ENCODE measurements at regions not wholly inside any gene's neighbourhood (a gene's known extent, or its start where the extent isn't known, plus 50 kb on each side); places are given as distances from the start of the nearest gene placed in this dataset.
"Not testable (repeated sequence)": the region's sequence is repeated elsewhere in the genome, so short reads cannot be mapped to it uniquely, and the experiment has no call there.

DNA sequence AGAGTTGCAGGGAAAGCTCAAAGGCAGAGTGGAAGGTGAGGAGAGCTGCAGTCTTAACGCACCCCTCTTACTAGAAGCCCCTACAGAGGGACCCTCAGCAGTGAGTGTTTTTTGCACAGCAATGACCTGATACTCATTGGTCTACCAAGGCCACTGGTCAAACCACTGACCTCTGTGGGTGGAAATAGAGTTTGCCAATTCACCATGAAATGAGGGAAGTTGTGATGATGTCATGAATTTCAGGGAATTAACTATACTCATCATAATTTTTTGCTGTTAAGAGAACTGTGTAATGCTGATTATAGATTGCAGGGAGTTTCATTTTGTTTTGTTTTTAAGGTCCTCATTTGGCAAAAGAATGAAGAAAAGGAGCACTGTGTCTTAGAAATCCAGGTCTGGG is 101.7 kb upstream of the SMAD3 start:
- DNase-seq = no peak

DNA sequence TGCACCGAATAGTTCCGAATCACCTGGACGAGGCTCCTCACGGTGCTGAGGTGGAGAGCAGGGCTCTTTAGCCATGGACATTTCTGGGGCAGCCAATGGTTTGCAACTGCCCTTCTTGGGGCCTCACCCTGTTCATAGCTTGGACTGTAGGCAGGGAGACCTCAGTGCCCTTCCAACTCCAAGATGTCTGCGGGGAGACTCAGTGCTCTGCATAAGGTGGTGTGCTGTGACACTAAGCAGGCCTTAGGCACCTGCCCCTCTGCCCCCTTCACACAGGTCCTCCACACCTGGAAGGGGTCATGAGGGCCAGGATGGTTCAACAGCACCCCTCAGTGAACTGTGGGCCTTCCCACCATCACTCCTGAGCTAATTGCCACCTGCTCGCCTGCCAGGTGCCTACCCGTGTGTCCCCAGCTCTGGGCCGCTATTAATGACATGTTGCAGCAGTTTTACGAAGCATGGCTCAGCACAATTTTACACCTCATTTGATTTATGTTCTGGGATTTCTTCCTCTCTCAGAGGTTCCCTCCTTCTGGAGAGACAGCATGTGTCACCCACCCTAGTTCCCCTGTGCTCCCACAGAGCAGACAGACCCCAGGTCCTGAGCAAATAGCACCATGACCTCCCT is 101.2 kb upstream of the SMAD3 start:
- DNase-seq = no peak

DNA sequence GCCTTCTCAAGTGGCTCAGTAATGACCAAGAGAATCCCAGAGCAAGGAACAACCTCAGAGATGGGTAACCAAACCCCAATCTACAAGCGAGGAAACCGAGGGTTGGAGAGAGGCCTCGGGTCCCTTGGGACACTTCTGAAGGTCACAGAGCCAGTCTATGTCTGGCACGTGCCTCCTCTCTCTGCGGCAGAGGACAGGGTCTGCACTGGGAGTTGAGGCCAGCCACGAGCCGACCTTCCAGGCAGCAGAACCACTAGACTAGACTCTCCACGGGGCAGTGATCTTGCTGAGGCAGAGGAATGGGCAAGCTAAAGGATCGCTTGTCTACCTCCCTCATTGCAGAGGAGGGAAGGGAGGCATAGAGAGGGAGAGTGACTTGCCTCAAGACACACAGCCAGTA is 100.6 kb upstream of the SMAD3 start:
- DNase-seq = no peak

DNA sequence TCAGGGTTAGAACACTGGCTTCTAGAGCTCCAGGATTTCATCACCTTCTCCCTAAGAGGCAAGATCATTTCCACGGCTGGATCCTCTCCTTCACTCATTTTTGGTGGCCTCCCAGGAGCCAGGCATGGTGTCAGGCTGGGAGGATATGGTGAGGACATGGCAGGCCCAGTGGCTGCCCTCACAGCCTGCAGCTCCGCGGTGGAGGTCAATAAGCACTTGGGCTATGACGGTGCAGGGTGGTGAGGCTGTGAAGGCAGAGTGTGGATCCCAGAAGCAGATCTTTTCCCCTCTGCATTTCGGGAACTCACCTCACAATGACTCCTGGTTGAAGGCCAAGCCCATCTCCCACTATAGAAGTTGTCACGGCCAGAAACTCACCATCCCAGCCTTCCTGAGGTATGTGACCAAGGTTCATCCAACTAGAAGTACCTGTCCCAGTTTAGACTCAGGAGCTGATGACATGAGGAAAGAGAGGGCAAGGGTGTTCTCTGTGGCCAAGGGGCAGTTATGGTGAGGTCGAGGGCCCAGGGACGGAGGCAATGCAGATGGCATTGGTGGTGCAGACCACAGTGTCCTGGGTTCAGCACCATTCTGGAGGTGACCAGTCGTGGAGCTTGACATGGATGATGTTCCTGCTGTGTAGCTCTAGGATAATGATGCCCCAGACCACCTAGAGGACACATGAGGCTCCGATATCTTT is 100.1 kb upstream of the SMAD3 start:
- no peak for DNase-seq

DNA sequence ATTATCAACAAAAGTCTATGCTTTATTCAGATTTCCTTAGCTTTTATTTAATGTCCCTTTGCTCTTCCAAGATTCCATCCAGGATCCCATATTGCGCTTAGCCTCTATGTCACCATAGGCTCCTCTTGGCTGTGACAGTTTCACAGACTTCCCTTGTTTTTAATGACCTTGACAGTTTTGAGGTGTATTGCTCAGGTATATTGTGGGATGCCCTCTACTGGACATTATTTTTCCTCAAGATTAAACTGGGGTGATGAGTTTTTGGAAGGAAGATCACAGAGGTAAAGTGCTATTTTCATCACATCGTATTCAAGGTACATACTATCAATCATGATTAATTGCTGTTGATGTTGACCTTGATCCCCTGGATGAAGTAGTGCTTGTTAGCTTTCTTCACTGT is 99.1 kb upstream of the SMAD3 start:
- no peak for DNase-seq

DNA sequence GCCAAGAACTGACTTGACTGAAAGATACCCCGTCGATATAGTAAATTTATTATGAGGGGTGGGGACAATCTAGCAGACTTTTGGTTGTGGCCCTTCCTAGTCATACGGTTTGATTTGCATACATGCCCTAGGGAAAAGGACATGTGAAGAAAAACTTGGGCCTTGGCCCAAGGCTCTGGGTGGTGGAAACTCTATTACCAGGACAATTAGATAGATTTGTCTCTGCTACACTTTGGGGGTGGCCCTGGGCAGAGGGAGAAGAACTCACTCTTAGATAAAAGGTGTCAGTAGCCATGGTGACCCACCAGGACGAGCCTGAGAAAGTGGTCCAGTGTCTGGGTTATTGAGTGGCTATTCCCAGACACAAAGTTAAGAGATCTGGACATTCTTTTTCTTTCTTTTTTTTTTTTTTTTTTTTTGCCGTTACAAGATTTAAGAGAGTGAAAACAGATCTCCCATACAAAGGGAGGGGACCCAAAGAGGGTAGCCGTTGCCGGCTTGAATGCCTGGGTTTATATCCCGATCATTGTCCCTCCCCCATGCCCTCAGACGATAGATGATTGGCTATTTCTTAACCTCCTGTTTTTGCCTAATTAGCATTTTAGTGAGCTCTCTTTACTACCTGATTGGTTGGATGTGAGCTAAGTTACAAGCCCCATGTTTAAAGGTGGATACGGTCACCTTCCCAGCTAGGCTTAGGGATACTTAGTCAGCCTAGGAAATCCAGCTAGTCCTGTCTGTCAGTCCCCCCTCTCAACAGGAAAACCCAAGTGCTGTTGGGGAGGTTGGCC is 96.4 kb upstream of the SMAD3 start:
- DNase-seq = no peak

DNA sequence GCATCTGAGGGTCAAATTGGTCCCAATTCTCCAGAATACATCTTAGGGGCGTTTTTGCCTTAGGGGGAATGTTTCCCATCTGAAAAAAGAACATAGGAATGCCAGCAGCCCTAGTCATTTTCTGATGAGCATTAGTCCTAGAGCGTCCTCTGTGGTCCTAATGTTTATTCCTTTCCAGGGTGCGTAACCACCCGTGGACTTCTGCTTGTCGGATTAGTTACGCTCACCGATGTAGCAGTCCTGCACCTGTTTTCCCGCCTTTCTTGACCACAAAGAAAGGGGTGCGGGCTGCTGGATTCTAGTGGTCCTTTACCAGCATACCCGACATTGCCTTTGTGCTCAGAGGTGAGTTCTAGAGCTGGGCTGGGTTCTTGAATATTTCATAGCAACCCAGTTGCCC is 91.3 kb upstream of the SMAD3 start:
- DNase-seq = not testable (repeated sequence)

DNA sequence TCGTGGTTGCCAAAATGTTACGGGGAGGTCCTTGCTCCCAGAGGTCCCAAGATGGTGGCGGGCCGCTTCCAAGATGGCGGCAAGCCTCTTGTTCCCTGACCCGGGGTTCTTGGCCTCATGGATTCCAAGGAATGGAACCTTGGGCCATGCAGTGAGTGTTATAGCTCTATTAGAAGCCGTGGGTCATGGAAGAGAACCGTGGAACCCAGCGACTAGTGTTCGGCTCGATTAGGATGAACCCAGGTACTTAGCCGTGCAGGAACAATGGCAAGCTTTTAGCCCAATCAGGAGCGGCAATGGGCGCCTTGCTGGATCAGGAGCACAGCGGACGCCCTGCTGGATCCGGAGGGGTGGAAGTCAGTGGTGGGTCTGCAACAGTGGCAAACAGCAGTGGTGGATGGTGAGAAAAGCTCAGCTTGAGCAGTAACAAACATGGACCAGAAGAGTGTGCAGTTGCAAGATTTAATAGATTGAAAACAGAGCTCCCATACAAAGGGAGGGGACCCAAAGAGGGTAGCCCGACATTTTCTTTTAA is 89.2 kb upstream of the SMAD3 start:
- DNase-seq = not testable (repeated sequence)

DNA sequence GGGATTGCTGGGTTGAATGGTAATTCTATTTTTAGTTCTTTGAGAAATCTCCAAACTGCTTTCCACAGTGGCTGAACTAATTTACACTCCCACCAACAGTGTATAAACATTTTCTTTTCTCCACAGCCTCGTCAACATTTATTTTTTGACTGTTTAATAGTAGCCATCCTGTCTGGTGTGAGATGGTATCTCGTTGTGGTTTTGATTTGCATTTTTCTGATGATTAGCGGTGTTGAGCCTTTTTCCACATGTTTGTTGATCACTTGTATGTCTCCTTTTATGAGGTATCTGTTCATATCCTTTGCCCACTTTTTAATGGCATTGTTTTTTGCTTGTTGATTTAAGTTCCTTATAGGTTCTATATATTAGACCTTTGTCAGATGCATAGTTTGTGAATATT is 85.1 kb upstream of the SMAD3 start:
- not testable (repeated sequence) for DNase-seq

DNA sequence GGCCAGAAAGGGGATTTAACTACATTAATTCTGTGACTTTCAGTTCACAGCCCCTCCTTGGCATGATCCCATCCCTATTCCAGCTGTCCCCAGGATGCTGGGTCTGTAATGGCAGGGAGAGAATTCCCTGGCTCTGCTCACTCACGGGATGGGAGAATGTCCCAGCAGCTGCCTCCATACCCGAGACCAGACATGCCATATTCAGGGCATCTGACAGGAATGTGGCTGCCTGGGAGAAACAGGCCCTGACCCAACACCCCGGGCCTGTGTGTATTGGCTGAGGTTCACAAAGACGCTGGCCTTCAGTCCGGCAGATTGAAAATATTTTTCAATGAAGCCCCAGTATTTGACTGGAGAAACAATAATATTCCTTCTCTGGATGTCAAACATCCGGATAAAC is 83.6 kb upstream of the SMAD3 start:
- DNase-seq = no peak

DNA sequence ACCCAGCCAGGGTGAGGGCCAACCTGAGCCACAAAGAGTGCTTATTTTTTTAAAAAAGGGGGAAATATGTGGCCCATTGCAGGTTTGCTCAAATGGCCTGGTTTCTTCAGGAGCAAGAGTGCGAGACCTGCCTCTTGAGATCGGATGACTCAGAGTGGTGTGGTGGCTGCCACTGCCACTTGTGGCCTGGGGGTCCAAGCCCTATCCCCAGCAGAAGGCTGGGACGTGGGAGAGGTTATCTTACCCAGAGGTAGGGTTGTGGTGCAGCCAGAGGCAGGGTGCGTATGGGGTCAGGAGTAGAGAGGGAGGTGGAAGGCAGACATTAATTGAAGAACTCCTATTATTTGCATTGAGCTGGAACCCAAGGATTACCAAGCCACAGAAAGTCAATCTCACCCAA is 83.2 kb upstream of the SMAD3 start:
- DNase-seq = no peak

DNA sequence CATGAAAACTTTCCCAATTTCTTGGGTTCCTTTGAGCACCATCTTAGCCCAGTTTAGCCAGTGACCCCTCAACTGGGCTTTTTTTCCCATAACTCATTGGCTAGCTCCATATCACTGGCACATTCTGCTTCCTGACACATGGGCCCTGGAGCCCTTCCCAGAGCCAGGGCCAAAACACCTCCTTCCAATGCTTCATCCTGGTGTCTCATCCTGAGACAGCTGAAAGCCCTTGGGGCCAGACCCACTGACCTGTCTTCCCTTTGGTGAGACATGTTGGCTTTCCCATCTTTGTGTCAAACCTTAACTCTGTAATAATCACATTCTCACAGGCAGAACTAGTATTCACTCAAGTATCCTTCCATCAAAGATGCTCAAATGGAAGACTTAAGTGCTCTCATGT is 82.6 kb upstream of the SMAD3 start:
- no peak for DNase-seq

DNA sequence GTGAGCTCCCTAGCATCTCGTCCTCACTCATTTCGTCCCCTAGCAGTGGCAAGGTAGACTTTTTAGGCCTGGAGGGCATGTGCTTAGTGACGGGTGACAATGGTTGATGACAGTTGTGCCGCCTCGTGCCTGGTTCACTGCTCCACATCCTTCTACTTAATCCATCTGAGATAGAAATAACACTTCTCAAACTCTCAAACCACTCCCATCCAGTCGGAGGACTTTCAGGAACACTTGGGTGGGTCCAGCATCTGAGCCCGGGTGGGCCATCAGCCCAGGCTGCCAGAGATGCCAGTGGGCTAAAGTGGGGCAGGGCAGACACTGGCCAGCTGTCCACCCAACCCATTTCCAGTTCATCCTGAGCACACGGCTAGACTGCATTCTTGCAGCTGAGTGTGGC is 79.7 kb upstream of the SMAD3 start:
- DNase-seq = no peak

DNA sequence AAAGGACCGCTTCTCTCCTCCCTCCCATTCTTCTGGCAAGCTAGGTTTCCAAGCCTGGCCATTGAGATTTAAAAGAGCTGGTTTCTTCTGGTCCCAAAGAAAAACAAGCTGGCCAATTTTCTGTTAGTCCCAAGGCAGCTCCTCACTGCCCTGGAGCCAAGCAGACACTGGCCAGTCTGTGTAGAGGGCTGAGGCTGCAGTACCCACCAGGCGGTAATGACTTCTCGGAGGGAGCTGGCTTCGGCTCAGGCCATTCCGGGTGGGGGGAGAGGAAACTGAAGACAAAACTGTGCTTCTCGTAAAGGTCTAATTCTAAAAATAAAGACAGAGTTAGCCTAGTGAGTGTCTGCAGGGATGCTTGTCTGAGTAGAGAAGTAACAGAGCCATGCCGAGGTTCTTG is 78.5 kb upstream of the SMAD3 start:
- DNase-seq = no peak

DNA sequence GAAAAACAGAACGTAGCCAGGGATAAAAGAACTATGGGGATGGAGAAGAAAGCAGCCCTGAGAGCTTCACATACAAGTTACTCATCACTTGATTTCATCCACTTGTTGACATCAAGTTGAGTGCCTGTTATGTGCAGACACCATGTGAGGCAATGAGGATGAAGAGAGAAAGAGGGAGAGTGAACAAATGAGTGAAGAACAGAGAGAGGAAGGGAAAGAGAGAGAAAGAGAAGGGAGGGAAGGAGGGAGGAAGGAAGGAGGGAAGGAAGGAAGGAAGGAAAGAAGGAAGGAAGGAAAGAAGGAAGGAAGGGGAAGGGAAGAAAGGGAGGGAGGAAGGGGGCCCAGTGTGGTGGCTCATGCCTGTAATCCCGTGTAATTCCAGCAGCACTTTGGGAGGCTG is 72.3 kb upstream of the SMAD3 start:
- DNase-seq = no peak

DNA sequence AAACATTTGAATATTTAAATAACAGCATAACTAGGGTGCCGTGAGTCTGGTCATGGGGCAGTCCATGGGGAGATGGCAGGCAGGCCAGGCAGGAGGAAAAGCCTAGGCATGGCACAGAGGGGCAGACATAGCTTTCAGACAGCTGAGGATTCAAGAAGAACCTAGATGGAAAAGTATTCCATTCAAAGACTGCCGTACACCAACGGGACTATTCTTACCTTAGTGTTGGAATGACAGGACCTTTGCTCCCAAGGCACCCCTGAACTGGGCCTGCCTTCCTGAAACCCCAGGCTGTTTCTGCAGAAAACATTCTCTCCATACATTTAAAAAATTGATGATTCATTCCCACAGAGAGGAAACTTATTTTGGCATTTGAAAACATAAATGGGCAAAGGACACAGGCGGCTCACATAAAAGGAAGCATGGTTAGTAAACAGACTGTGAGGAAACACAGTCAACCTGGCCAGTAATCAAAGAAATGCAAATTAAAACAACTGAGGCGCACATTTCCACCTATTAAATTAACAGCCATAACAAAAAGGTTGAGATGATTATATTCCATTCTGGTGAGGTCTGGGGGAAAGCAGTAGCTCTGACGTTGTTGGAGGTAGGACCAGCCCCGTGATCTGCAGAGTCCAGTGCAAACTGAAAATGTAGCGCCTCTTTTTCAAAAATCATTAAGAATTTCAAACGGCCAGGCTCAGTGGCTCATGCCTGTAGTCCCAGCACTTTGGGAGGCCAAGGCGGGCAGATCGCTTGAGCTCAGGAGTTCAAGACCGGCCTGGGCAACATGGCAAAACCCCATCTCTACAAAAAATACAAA is 71.3 kb upstream of the SMAD3 start:
- DNase-seq = no peak

DNA sequence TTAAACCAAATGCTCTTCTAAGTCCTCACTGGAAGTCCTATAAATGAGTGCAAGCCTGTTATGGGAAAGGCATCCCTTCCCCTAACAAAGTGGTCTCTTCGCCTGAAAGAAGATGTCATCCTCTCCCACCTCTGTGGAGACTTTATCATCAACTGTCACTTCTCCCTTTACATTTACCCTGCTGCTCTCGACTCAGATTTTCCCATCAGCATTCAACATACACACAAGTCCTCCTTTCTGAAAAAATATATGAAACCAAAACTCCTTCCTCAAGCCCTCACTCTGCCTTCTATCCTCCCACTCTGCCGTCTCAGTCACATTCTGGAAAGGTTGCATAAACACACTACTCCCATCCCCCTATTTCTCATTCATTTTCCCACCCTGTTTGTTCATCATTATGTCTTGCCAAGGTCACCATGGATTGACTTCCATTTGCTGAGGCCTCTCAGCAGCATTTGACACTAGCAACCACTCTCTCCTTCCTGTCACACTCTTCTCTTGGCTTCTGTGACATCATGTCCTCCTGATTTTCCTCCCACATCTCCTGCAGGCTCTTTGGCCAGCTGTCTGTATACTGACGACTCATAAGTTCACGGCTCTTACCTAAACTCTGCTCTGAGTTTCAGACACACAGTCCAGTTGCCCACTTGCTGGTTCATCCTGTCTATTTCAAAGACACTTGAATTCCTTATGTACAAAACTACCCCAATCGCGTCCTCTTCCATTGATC is 70.3 kb upstream of the SMAD3 start:
- no peak for DNase-seq

DNA sequence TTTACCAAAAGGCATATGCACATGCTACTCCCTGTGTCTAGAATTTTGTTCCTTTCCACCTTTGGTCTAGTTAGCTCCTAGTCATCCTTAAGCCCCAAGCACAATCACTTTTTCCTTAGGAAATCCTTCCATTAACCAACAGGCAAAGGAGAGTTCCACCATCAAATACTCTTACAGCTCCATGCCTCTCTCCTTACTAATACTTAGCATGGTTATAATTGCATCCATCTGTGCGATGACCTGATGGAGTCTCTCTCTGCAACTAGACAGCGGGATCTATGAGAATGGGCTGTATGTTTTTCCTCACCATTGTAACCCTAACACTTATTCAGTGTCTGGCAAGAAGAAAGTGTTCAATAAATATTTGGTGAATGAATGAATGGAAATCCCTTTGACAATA is 69.3 kb upstream of the SMAD3 start:
- DNase-seq = no peak

DNA sequence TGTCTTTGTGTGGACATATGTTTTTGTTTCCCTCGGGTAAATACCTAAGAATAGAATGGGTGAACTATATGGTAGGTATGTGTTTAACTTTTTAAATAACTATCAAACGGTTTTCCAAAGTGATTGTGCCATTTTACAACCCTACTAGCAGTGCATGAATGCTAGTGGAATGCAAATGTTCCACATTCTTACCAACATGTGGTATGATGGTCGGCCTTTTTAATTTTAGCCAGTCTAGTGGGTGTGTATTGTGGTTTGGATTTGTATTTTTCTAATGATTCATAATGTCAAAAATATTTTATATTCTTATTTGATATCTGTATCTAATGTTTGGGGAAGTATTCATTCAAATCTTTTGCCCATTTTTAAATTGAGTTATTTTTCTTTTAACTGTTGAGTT is 68.2 kb upstream of the SMAD3 start:
- DNase-seq = no peak

DNA sequence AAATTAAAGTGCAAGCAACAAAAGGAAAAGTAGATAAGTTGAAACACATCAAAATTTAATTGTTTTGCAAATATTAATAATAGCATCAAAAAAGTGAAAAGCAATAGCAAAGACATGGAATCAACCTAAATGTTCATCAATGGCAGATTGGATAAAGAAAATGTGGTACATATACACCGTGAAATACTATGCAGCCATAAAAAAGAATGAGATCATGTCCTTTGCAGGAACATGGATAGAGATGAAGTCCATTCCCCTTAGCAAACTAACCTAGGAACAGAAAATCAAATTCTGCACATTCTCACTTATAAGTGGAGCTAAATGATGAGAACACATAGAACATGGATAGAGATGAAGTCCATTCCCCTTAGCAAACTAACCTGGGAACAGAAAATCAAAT is 67.2 kb upstream of the SMAD3 start:
- DNase-seq = not testable (repeated sequence)
